Germinal center (tissue), 1 donor: ENCODE measurements at regions not wholly inside any gene's neighbourhood (a gene's known extent, or its start where the extent isn't known, plus 50 kb on each side); places are given as distances from the start of the nearest gene placed in this dataset.

Experiments used
- DNase-seq: peaks from one replicate; pipeline ENCODE4 v3.0.0; 2012; ENCODE audit warnings: mixed read lengths, low spot score

- no peak for DNase-seq
These were observed 138.1 kb upstream of the ZNF236 start for GRCh38 chr18:76684265-76684664.

- no peak for DNase-seq
These were observed 142.4 kb upstream of the ZNF236 start for GRCh38 chr18:76679945-76680344.

- DNase-seq, result no peak
These were observed 143.1 kb upstream of the ZNF236 start for GRCh38 chr18:76679259-76679658.

GRCh38 chr18:76678248-76678647 is 144.1 kb upstream of the ZNF236 start:
- DNase-seq, result no peak

- no peak for DNase-seq
These were observed 147.8 kb upstream of the ZNF236 start for GRCh38 chr18:76674596-76674995.

GRCh38 chr18:76673281-76674185 is 148.8 kb upstream of the ZNF236 start:
- DNase-seq, result no peak

- DNase-seq, result no peak
These were observed 149.7 kb upstream of the ZNF236 start for GRCh38 chr18:76672627-76673026.

GRCh38 chr18:76670564-76671288 is 151.6 kb upstream of the ZNF236 start:
- DNase-seq, result no peak

GRCh38 chr18:76668546-76668945 is 153.8 kb upstream of the ZNF236 start:
- DNase-seq, result no peak

- DNase-seq, result no peak
These were observed 154.2 kb upstream of the ZNF236 start for GRCh38 chr18:76668119-76668518.

GRCh38 chr18:76667603-76668002 is 154.8 kb upstream of the ZNF236 start:
- no peak for DNase-seq

- DNase-seq, result no peak
These were observed 159.7 kb upstream of the ZNF236 start for GRCh38 chr18:76662626-76663025.

GRCh38 chr18:76660571-76661192 is 161.7 kb upstream of the ZNF236 start:
- no peak for DNase-seq

- peak; percentile 45 for DNase-seq
These were observed 163.6 kb upstream of the ZNF516 start for GRCh38 chr18:76658627-76659026.

GRCh38 chr18:76657911-76658470 is 162.9 kb upstream of the ZNF516 start:
- no peak for DNase-seq

GRCh38 chr18:76656925-76657827 is 162.1 kb upstream of the ZNF516 start:
- DNase-seq, result no peak

- no peak for DNase-seq
These were observed 159.5 kb upstream of the ZNF516 start for GRCh38 chr18:76654577-76654976.

- no peak for DNase-seq
These were observed 152.3 kb upstream of the ZNF516 start for GRCh38 chr18:76647322-76647721.

GRCh38 chr18:76644580-76644979 is 149.5 kb upstream of the ZNF516 start:
- no peak for DNase-seq

GRCh38 chr18:76643996-76644395 is 149.0 kb upstream of the ZNF516 start:
- no peak for DNase-seq

- DNase-seq, result no peak
These were observed 148.2 kb upstream of the ZNF516 start for GRCh38 chr18:76643199-76643598.
